ENCODE measurements at regions not wholly inside any gene's neighbourhood (a gene's known extent, or its start where the extent isn't known, plus 50 kb on each side); places are given as distances from the start of the nearest gene placed in this dataset.
A peak's percentile ranks its signal among the peaks of the same experiment; 100 is the strongest.

DNA sequence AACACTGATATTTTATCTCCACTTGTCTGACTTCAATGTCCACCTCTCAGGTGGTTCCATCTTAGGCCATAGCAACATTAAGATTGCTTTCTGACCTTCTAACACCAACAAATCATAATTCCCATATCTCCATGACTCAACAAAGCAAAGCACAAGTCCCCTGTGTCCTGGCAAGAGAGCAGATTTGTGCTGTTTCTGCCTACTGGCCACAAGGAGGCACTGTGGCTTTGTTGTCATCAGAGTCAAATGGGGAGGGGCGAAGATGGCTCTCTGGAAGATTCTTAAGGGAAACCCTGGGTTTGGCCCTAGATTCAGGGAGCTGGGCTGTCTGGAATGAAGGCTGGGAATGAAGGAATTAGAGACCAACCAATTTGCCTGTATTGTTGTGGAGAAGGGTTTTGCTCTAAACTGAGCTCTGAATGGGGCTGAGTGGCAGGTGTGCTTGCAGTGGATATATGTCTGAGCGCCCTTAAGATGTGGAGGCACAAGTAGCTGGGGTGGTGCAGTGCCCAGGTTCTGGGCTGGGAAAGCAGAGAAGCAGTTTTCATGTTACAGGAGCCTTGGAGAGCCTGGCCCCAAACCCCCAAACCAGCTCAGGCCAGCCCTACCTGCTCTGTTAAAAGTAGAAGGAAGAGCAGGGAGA lies 154.8 kb upstream of the PRSS58 start:
- peak; percentile 85 for DNase-seq (ENCODE audit: low read depth, low spot score)
- H3K4me3 ChIP-seq (ENCODE audit: low read length), result no peak overlapping the region

DNA sequence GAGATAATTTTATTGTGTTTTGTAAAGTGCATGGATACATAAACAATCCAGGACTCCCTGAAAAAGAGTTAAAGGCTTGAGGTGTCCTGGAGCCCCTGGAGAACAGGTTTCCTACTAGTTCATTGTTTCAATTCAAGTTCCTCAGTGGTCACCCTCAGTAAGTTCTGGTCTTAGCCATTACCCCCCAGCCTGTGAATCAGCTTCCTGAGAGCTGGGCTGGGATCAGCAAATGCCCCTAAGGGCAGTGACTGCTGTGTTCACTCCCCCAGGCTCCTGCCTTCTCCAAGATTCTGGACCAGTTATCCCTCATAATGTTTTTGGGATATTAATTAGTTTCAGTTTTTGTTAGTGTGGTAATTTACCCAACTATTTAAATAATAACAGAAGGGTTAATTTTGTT lies 151.6 kb upstream of the PRSS58 start:
- no peak for DNase-seq (ENCODE audit: low read depth, low spot score)
- H3K4me3 ChIP-seq (ENCODE audit: low read length), result no peak overlapping the region

DNA sequence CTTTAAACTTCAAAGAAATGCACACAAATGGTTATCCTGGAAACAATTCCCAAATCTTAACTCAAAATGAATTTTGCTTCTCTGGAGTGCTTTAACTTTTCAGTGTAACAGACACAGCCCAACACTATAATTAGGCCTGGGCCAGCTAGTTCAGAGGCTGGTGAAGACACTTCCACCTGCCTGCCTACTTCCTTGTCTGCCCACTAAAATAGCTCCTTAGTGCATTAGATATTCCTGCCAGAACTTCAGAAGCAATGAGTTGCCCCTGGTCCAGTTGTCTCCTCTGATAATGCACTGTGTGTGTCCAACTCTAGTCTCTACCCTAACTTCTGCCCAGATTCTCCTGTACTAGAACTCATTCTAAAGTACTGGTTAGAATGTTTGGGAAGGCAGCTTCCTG lies 150.9 kb upstream of the PRSS58 start:
- DNase-seq (ENCODE audit: low read depth, low spot score), result no peak
- no peak overlapping the region for H3K4me3 ChIP-seq (ENCODE audit: low read length)

DNA sequence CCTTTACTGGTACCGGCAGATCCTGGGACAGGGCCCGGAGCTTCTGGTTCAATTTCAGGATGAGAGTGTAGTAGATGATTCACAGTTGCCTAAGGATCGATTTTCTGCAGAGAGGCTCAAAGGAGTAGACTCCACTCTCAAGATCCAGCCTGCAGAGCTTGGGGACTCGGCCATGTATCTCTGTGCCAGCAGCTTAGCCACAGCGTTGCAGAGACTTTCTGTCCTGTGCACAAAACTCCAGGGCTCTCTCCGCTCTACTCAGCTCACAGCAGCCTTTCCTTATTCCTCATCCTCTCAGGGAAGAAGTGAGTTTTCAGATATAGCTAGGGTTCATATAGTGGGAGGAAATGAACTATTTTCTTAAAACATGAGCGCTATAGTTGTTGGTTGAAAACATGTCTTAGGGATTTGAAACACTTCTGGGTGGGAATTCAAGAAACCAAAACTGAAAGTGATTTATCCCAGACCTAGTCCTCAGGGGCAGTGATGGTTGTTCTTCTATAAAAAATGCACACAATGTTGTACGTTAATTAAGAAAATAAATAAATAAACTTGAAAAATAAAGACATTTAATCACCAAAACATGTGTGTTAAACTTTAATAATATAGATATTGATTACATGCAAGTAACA lies 150.2 kb upstream of the PRSS58 start:
- no peak overlapping the region for H3K4me3 ChIP-seq (ENCODE audit: low read length)

DNA sequence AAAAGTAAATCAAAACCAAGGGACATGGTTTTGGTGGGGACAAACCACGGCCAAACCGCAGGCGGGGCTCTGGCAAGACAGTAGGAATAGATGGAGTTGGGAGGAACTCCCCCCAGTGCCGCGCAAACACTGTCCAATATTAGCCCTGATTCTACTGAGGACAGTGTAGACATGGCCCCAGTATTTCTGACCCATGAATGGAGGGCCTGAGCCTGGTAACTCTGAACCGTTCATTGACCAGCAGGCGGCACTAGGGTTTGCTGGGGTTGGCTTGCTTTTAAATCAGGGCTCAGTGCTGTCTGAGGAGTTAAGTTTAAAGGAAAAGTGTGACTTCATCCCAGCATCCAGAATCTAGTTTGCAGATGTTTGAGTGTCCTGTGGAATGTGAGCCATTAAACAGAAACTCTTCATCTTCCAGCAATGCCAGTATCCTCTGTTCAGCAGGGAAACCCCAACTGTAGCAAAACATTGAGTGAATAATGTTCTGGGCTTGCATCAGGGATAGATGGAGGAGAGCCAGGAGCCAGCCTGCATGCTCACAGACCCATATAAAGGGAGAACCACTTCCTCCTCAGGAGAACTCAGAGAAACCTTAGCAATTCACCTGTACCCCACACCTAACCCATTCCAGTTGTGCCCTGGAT lies 147.4 kb upstream of the PRSS58 start:
- no peak for DNase-seq (ENCODE audit: low read depth, low spot score)
- H3K4me3 ChIP-seq (ENCODE audit: low read length), result no peak overlapping the region

More for the DNA sequence above, 150.2 kb upstream of the PRSS58 start:
- DNase-seq (ENCODE audit: low read depth, low spot score), result no peak

DNA sequence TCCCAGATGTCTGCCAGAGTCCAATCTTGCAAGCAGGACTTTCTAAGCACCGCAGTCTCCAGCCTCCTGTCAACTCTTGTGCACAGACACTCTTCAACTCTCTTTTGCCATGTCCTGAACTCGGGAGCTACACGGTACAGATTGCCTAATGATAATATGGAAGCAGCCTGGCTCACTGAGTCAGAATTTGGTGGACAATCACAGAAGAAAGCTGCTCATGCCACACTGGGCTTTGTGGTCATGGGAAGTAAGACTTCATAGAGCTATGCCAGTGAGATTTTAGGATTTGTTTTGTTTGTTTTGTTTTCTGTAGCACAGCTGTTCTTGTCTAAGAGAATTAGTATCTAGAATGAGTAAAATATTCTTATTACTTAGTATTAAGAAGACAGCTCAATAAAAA lies 144.1 kb upstream of the PRSS58 start:
- H3K4me3 ChIP-seq (ENCODE audit: low read length), result no peak overlapping the region
- no peak for DNase-seq (ENCODE audit: low read depth, low spot score)

DNA sequence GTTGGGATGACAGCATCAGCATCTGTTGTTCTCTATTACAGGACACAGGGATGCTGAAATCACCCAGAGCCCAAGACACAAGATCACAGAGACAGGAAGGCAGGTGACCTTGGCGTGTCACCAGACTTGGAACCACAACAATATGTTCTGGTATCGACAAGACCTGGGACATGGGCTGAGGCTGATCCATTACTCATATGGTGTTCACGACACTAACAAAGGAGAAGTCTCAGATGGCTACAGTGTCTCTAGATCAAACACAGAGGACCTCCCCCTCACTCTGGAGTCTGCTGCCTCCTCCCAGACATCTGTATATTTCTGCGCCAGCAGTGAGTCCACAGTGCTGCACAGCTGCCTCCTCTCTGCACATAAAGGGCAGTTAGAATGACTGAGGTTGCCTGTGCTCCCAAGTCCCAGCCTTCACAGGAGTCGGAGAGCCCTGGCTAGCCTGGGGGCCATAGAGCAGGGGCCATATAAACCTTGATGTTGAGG lies 142.2 kb upstream of the PRSS58 start:
- H3K4me3 ChIP-seq (ENCODE audit: low read length), result no peak overlapping the region
- no peak for DNase-seq (ENCODE audit: low read depth, low spot score)

DNA sequence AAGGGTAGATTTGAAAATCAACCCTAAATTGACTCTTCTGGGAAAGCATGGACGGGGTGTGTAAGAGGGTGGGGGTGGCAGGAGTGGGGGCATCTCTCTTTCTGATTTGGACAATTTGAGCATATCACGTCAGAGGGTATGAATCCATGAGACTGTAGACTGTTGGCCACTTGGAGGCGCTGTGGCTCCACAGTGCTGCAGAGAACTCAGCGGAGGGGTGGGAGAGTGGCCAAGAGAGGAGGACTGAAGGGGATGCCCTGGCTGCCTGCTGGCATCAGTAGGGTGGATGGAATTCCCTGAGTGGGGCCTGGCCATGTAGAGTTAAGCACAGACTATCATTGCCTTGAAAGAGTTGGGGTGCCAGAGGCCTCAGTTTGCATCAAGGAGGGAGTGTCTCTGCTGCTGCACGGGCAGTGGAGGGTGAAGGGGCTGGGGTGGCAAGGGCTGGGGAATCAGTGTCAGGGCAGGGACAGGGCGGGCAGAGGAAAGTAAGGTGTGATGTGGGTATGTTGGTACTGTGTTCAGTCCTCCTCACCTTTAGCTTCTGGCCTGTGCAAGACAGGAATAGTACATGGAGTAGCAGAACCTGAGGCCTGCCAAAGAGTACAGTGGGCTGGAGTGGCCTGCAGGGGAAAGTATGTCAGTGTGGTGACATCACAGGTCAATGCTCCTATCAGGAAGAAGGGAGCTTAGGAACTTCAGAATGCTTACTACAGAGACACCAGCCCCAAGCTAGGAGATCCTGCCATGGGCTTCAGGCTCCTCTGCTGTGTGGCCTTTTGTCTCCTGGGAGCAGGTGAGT lies 133.5 kb upstream of the PRSS58 start:
- H3K4me3 ChIP-seq (ENCODE audit: low read length), result no peak overlapping the region
- peak; percentile 60 for DNase-seq (ENCODE audit: low read depth, low spot score)

DNA sequence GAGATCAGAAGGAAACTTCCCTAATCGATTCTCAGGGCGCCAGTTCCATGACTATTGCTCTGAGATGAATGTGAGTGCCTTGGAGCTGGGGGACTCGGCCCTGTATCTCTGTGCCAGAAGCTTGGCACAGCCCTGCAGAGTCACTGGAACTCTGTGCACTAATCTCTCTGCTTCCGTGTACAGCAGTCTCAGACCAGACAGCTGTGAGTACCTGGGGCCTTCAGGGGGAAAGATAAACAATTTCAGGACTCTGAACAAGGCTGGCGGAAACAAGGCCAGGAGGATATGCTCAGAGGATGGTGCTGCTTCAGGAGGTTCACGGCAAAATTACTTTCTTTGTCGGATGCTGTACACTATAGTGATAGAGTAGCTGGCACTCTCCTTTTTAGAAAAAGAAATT lies 131.7 kb upstream of the PRSS58 start:
- no peak overlapping the region for H3K4me3 ChIP-seq (ENCODE audit: low read length)
- no peak for DNase-seq (ENCODE audit: low read depth, low spot score)

DNA sequence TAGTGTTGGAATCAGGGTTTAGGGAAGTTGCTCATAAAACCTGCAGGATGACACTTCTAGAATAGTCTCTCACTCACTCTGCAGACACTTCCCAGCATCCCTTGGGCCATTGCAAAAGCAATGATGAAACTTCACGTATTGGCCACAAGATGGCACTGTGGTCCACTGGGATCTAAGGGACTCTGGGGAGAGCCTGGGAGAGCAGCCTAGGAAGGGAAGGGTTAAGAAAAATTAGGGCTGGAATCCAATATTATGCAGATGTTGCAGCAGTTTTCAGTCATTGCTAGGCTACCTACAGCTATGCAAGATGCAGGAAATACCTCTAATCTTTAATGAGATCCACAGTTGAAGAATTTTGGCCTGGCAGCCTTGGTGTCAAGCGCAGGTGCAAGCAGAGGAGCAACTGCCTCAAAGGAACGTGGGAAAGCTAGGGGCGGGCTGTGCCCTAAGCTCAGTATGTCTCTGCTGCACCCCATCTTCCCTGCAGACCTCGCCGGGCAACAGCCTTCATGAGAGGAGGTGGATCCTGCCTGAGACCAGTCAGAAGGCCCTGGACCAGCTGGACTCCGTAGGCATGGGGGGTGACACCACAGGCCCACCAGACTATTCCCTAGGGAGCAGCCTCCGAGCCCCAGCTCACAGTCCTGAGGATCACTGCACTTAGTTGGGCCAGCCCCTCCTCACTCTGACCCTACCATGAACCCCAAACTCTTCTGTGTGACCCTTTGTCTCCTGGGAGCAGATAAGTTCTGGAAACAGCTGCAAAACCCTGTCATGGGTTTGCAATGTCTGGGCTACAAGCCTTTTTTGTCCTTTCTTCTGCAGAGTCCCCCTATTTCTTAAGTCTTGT lies 127.9 kb upstream of the PRSS58 start:
- DNase-seq (ENCODE audit: low read depth, low spot score), result peak; percentile 89
- H3K4me3 ChIP-seq (ENCODE audit: low read length), result peak overlapping the region; percentile 15

DNA sequence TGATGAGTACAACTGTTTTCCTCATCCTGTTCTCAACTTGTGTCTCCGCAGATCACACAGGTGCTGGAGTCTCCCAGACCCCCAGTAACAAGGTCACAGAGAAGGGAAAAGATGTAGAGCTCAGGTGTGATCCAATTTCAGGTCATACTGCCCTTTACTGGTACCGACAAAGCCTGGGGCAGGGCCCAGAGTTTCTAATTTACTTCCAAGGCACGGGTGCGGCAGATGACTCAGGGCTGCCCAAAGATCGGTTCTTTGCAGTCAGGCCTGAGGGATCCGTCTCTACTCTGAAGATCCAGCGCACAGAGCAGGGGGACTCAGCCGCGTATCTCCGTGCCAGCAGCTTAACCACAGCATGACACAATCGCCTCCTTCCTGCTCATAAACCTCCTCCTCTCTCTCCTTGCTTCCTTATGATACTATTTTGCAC lies 126.7 kb upstream of the PRSS58 start:
- DNase-seq (ENCODE audit: low read depth, low spot score), result peak; percentile 81
- H3K4me3 ChIP-seq (ENCODE audit: low read length), result peak overlapping the region; percentile 53

DNA sequence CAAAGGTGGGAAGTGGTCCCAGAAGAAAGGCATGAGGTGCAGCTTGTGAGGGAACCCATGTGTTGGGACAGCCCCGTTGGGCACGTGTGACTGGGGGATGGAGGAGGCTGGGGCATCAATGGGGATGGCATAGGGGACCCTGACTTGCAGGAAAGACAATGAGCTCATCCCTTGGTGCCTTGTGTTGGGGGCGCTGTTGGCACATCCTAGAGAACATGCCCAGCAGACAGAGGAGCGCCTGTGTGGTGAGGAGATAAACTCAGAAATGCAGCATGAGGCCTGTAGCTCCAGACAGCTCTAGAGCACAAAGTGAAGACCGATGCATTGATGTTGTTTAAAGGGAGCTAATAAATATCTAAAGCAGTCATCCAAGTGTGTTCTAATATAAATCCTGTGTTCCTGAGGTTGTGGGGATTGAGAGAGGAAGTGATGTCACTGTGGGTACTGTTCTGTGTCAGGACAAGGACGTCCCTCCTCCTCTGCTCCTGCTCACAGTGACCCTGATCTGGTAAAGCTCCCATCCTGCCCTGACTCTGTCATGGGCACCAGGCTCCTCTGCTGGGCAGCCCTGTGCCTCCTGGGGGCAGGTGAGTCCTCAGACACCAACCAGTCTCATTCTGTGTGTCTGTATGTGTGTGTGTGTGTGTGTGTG lies 126.1 kb upstream of the PRSS58 start:
- DNase-seq (ENCODE audit: low read depth, low spot score), result peak; percentile 69
- peak overlapping the region; percentile 53 for H3K4me3 ChIP-seq (ENCODE audit: low read length)

DNA sequence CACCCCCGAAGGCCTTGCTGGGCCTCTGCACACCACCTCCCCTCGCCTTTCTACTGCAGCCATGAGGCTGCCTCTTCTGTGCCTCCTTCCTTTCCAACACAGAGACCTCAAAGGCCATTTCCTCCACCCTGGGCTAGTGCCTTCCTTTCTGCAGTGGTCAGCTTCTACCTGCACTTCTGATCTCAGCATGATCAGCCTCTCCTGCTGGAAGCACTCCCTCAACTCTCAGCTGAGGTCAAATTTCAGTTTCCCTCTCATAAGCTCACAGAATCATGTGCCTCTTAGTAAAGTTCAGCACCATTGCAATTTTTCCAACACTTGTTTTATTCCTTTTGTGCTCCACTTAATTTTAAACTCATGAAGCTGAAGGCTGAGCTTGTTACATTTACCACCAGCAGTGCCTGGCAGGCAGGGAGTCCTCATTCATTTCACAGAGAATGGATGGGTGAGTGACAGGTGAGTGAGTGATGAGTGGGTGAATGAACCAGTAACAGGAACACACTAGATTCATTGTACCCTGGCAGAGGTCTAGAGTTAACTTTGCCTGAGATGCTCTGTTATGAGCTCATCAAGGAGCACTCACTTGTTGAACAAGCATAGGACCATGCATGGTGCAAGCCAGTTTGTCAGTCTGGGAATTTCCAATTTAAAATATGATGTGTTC lies 124.0 kb upstream of the PRSS58 start:
- no peak overlapping the region for H3K4me3 ChIP-seq (ENCODE audit: low read length)
- DNase-seq (ENCODE audit: low read depth, low spot score), result no peak

DNA sequence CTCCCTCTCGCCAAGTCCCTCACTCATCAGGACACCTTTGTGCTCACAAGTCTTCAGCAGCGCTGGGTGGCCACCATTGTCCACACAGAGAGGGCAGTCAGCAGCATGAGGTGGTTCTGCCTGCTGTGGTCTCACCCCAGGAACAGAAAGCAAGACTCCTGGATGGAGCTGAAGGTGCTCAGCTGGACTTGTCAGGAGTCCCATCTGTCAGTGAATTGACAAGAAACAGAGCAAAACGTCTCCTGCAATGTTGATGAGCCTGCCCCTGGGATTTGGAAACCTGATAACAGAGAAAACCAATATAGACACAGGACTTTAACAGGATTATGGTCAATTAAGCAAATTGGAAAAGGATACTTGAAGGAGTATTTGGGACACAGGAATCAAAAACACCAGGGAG lies 122.2 kb upstream of the PRSS58 start:
- no peak overlapping the region for H3K4me3 ChIP-seq (ENCODE audit: low read length)
- DNase-seq (ENCODE audit: low read depth, low spot score), result no peak

DNA sequence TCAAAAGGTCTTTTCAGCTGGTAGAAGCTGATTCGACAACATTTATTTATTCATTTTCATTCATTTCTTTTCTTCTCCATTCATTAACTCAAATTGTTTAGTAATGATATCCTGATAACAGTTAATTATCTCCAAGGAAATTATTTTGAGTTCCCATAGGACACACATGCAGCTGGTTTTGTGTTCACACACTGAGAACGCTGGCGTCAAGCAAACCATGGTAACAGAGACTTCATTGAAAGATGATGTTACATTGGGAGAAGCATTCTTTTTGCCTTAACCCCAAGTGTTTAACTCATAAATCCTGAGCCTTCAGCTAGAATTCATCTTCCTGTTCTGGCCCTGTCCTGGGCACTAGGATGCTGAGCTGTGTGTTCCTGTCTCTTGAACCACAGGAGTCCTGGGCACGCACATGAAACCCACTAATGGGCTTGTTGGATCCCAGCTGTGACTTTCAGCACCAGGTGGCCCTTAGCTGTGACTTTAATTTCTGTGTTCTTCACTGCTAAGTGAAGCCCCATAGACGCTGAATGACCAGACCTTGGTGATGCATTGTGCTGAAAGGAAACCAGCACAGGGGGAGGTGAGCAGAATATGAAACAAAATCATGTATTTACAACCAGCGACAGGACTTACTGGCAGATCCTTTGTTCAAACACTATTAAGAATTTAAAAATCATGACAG lies 121.5 kb upstream of the PRSS58 start:
- no peak overlapping the region for H3K4me3 ChIP-seq (ENCODE audit: low read length)
- no peak for DNase-seq (ENCODE audit: low read depth, low spot score)

DNA sequence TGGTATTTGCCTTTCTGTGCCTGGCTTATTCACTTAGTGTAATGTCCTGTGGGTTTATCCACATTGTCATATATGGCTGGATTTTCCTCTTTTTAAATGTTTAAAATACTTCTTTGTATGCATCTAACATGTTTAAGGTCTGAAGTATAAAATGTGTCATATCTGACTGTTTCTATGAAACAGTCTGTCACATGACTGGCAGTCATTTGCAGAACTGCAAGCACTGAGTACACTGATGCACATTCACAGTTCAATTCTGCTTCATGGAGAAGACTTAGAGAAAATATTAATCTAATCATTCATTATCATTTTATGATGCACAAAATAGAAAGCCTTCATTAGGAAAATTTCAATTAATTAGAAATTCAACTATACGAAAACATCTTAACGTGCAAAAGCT lies 119.7 kb upstream of the PRSS58 start:
- no peak overlapping the region for H3K4me3 ChIP-seq (ENCODE audit: low read length)
- DNase-seq (ENCODE audit: low read depth, low spot score), result no peak

DNA sequence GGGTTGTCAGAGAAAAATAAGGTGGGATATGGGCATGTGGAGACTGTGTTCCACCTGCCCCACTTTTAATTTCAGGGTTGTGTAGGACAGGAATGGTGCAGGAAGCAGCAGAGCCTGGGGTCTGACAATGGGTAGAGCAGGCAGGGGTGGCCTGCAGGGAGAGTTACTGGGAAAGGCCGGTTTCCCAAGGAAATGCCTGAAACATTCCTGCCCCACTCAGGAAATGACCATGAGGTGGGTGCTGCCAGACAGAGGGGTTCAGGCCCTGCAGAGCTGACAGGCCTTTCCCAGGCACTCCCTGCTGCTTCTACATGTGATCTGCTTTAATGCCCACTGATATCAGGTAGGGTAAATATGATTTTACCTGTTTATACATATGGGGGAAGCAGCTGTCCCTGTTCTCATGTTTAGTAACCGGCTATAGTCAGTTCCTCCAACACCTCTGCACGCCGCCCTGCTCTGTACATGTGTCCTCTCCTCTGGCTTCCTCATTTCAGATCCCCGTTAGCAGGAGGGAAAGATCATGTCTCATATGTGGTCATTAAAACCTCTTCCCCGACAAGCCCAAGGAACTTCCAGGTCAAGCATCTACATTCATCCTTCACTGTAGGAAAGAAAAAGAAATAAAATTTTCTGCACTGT lies 118.6 kb upstream of the PRSS58 start:
- no peak overlapping the region for H3K4me3 ChIP-seq (ENCODE audit: low read length)
- no peak for DNase-seq (ENCODE audit: low read depth, low spot score)
